ENCODE measurements at regions not wholly inside any gene's neighbourhood (a gene's known extent, or its start where the extent isn't known, plus 50 kb on each side); places are given as distances from the start of the nearest gene placed in this dataset.

DNA sequence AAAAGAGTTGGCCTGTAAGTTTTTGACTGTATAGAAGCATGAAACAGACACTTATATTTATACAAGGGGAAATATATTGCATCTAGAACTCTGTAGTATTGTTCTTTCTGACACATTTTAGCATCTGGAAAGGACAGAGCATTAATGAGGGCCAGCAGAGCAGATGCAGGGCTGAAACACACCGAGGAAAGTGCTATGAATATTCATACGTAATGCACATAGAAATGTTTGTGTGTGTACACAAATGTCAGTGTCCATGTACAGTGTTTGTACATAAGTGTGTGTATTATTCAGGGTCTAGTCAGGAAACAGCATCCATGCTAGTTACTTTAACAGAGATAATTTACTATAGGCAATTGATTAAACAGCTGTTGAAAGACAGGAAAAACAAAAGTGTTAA is 146.5 kb upstream of the DTNBP1 start:
- TF ChIP-seq EP300 (IDR thresholded peaks at IDR 0.05) (no peak), POLR2A (IDR thresholded peaks at IDR 0.05) (no peak), POLR2AphosphoS5 (IDR thresholded peaks at IDR 0.05) (no peak)
- TF ChIP-seq, protein P1, sequence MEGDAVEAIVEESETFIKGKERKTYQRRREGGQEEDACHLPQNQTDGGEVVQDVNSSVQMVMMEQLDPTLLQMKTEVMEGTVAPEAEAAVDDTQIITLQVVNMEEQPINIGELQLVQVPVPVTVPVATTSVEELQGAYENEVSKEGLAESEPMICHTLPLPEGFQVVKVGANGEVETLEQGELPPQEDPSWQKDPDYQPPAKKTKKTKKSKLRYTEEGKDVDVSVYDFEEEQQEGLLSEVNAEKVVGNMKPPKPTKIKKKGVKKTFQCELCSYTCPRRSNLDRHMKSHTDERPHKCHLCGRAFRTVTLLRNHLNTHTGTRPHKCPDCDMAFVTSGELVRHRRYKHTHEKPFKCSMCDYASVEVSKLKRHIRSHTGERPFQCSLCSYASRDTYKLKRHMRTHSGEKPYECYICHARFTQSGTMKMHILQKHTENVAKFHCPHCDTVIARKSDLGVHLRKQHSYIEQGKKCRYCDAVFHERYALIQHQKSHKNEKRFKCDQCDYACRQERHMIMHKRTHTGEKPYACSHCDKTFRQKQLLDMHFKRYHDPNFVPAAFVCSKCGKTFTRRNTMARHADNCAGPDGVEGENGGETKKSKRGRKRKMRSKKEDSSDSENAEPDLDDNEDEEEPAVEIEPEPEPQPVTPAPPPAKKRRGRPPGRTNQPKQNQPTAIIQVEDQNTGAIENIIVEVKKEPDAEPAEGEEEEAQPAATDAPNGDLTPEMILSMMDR (IDR thresholded peaks at IDR 0.05), result no peak

Measured in stomach (tissue), 4 donors.